ENCODE measurements at regions not wholly inside any gene's neighbourhood (a gene's known extent, or its start where the extent isn't known, plus 50 kb on each side); places are given as distances from the start of the nearest gene placed in this dataset.

DNA sequence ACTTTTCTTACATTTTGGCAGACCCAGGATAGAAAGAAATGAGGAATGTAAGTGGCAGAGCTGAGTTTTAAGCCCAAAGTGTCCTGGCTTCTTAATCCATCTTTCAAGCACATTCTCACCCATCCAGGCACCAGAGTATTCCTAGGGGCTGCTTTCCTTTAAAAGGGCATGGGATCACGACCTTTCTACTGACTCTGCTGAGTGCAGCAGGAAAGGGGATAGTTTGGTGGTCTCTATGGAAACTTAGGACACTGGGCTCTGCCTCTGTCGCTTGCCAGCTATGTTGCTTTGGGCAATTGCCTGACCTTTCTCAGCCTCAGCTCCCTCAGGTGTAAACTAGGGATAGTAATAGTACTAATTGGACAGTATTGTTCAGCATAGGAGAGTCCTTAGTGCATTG, 458.4 kb downstream of the PDCD6IP start:
- no peaks in the 10 kb centered on the region for H3K4me1 Mint-ChIP-seq (ENCODE audit: low read depth)
- H3K4me3 Mint-ChIP-seq = no peak overlapping the region
- H3K27me3 Mint-ChIP-seq = no peaks in the 10 kb centered on the region
- no peaks in the 10 kb centered on the region for H3K36me3 Mint-ChIP-seq
- H3K27ac Mint-ChIP-seq = no peak overlapping the region
- no peaks in the 10 kb centered on the region for H3K9me3 Mint-ChIP-seq (ENCODE audit: low read depth)

DNA sequence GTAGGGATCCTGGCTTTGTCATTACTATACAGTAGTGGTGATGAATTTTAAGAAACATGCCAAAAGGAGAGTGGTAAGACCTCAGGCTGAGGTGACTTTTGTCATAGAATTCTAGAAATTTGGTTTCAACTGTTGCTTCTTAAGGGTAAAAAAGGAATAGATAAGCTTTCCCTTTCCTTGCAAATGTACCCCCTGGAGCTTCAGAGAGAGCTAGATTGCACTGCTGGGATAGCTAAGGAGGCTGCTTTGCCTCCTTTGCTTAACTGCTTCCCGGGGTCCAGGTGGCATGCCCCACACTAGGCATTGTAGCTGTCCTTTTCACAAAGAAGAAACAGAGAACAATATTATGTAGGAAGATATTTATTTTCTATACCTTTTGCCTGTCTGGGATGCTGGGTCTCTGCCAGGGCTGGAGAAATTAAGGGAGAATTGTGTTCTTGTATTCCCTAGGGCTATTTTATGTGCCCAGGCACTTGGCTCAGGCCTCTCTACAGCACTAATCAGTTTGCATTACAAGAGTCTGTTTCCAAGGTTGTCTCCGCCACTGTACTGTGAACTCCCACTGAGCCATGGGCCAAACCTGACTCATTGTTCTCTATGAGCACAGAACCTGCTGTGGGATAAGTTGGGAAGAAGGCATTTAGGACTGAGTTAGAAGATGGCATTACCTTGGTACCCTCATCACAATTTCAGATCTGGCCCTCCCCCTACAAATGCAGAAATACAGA, 460.0 kb downstream of the PDCD6IP start:
- H3K27me3 Mint-ChIP-seq = no peaks in the 10 kb centered on the region
- H3K4me1 Mint-ChIP-seq (ENCODE audit: low read depth) = no peaks in the 10 kb centered on the region
- no peak overlapping the region for H3K27ac Mint-ChIP-seq
- H3K9me3 Mint-ChIP-seq (ENCODE audit: low read depth) = no peaks in the 10 kb centered on the region
- H3K4me3 Mint-ChIP-seq = no peak overlapping the region
- H3K36me3 Mint-ChIP-seq = no peaks in the 10 kb centered on the region

DNA sequence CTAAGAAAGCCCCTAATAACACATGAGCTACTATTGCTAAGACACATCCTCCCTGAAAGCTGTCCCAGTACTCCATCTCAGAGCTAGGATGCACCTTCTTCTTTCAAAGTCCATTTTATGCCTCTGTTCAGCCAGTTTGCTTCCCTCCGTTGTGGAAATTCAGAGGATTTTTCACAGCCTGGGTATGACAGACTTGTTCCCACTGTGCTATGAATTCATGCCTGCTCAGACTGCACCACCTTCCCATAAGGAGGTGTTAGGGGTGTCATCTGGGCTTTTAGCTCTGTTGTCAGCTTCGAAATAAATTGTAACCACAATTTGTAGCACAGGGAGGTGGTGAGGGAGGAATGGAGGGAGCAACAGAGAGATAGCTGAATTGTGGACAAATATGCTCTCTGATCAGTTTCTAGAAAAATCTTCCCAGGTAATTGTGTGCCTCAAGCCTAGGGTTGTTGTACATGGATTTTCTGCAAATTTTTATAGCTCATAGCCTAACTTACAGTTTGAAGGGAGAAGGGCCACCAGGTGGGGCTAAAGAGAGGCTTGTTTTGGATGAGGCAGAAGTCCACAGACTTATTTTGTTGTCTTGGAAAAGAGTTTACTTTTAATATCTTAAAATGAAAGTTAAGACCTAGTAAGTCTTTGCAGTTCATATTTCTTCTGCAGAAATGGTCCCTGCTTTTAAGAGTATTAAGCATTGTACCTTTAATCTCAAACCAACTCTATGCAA, 462.0 kb downstream of the PDCD6IP start:
- no peak overlapping the region for H3K4me3 Mint-ChIP-seq
- H3K9me3 Mint-ChIP-seq (ENCODE audit: low read depth) = no peaks in the 10 kb centered on the region
- no peaks in the 10 kb centered on the region for H3K4me1 Mint-ChIP-seq (ENCODE audit: low read depth)
- no peaks in the 10 kb centered on the region for H3K27me3 Mint-ChIP-seq
- H3K36me3 Mint-ChIP-seq = no peaks in the 10 kb centered on the region
- H3K27ac Mint-ChIP-seq = no peak overlapping the region

DNA sequence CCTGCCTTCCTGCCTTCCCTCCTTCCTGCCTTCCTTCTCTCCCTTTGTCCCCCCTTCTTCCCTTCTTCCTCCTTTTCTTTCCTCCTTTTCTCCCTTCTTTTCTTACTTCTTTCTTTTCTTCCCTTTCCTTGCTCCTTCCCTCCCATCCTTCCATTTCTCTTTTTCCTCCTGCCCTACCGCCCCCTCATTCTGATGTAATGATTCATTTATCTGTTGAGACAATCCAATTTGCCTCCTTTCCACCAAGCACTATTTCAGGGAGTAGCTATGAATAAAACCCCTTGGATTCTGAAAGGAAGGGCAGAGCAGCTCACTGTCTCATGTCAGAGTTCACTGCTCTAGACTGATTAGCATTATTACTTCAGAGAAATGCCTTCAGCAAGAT, 462.6 kb downstream of the PDCD6IP start:
- Mint-ChIP-seq H3K9me3 (ENCODE audit: low read depth) (no peaks in the 10 kb centered on the region), H3K36me3 (no peaks in the 10 kb centered on the region), H3K4me1 (ENCODE audit: low read depth) (no peaks in the 10 kb centered on the region), H3K4me3 (no peak overlapping the region), H3K27me3 (no peaks in the 10 kb centered on the region), H3K27ac (no peak overlapping the region)

DNA sequence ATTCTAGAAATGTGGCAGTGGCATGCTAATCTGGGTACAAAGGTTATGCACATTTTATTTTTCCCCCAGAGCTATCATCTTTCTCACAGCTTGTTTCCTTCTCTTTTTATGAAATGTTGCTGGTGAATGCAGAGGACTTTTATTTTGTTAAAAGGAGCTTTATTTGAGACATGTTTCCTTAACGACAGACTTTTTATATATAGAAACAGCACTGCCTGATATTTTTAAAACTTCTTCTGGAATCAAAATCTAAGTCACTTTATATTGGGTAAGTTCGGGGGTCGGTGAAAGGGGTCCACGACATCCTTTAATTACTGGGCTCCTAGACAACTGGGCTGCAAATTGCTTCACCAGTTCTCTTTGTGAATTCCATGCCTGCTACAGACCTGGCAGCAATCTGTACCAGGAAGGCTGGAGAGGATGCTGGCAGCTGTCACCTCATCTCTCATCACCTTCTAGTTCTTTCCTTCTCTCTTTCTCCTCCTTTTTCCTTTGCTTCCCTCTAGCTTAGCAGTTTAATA, 464.7 kb downstream of the PDCD6IP start:
- Mint-ChIP-seq H3K27me3 (peaks cover 2% of the 10 kb centered on the region), H3K4me1 (ENCODE audit: low read depth) (no peaks in the 10 kb centered on the region), H3K27ac (no peak overlapping the region), H3K4me3 (no peak overlapping the region), H3K36me3 (no peaks in the 10 kb centered on the region), H3K9me3 (ENCODE audit: low read depth) (no peaks in the 10 kb centered on the region)

DNA sequence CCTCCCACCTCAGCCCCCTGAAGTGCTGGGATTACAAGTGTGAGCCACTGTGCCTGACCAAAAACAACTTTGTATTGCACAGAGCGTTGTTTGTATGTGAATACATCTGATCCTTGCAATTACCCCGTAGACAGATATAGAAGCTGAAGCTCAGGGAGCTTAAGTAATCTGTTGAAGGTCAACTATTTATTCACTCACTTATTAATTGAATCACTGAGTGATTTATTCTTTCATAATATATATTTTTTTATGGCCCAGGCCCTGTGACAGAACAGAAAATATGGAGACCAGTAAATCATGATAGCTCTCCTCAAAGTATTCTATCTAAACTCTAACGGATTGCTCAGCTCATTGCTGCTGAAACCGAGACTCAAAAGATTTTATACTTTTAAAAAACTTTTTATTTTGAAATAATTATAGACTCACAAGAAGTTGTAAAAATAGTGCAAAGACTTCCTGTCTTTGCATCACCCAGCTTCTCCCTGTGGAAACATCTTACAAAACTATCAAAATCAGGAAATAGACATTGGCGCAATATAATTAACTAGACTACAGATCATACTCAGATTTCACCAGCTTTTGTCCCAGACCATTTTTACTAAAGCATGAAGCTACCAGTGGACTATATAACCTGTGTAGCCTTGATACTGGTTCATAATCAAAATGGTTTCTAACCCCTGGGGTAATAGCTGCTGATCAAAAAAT, 466.1 kb downstream of the PDCD6IP start:
- Mint-ChIP-seq H3K36me3 (no peaks in the 10 kb centered on the region), H3K9me3 (ENCODE audit: low read depth) (no peaks in the 10 kb centered on the region), H3K27me3 (peaks cover 7% of the 10 kb centered on the region), H3K4me1 (ENCODE audit: low read depth) (no peaks in the 10 kb centered on the region), H3K27ac (no peak overlapping the region), H3K4me3 (no peak overlapping the region)

DNA sequence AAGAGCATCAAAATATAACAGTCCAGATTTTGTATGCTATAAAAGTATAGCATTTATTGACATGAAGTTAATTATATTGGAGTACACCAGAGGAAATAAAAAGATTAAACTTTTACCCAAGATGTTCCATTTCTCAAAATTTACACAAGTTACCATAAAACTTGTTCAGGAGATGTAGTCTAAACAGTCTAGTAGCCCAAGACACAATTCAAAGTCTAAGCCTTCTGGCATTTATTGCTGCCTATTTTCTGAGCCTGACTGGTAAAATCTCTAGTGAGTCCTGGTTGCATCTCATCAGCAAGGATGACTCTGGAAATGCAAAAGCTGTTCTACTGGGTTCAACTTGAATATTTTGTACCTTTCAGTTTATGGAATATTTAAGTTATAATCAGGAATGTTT, 468.7 kb downstream of the PDCD6IP start:
- Mint-ChIP-seq H3K4me3 (no peak overlapping the region), H3K36me3 (no peaks in the 10 kb centered on the region), H3K9me3 (ENCODE audit: low read depth) (no peaks in the 10 kb centered on the region), H3K27me3 (peaks cover 7% of the 10 kb centered on the region), H3K27ac (no peak overlapping the region), H3K4me1 (ENCODE audit: low read depth) (no peaks in the 10 kb centered on the region)

DNA sequence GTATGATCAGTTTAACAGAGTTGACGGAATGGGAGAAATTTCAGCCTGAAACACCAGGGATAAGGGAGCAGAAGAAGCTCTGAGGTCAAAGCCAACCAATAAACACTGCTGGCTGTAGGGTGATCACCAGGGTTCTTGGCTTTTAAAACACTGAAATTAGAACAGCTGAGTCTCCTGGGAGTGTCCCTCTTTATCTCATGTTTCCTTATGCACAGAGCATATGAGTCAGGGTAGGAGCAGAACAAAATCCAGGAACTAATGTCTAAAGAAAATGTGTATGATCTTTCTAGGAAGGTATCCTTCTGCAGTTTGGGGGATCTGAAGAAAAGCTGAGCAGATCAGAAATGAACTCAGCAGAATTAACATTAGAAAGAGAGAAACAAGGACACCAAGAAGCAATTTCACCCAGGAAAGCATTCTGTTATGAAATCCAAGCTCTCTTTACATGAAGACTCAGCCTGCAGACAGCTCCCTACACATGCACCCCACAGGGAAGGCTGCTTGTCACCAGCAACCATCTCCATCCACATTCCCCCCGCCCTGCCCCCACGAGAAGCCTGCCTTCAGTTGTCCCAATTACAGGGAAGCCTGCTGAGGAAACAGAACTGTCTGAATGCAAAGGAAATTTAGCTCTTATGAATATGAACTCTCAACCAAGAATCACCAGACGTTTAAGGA, 469.7 kb downstream of the PDCD6IP start:
- Mint-ChIP-seq H3K27me3 (peaks cover 7% of the 10 kb centered on the region), H3K27ac (no peak overlapping the region)

DNA sequence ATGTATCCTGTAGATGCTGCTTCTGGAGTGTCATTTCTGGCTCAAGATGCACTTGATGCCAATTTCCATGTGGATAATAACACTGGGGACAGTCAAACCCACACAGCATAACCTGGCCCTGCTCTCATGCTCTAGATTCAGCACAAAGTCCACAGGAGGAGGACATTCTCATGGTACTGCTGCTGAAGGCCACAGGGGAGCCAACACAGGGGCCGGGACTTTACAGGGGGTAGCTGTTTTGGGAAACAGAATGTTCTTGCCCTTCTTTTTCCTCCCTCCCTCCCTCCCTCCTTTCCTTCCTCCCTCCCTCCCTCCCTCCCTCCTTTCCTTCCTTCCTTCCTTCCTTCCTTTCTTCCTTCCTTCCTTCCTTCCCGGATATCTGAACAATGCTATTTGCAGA, 477.4 kb downstream of the PDCD6IP start:
- H3K4me1 Mint-ChIP-seq (ENCODE audit: low read depth) = no peaks in the 10 kb centered on the region

More for the DNA sequence above, 469.7 kb downstream of the PDCD6IP start:
- Mint-ChIP-seq H3K4me3 (no peak overlapping the region), H3K4me1 (ENCODE audit: low read depth) (no peaks in the 10 kb centered on the region), H3K36me3 (no peaks in the 10 kb centered on the region), H3K9me3 (ENCODE audit: low read depth) (no peaks in the 10 kb centered on the region)

DNA sequence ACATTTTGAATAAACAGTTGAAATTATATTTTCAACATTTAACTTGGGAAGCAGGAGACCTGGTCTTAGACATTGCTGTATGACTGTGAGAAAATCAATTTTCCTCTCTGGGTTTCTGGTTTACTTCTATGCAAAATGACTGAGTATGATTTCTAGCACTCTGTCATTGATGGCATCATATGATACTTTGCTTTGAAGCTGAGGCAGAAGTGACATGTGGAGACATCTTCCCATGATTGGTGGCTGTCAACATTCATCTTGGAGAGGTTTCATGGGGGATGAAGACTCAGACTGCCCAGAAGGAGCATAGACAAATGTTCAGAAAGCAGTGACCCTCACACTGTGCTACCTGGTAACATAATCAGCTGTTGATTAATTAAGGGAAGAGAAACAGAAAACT, 477.9 kb downstream of the PDCD6IP start:
- no peaks in the 10 kb centered on the region for H3K27me3 Mint-ChIP-seq
- H3K4me1 Mint-ChIP-seq (ENCODE audit: low read depth) = no peaks in the 10 kb centered on the region
- no peak overlapping the region for H3K27ac Mint-ChIP-seq
- H3K4me3 Mint-ChIP-seq = no peak overlapping the region
- H3K9me3 Mint-ChIP-seq (ENCODE audit: low read depth) = no peaks in the 10 kb centered on the region
- H3K36me3 Mint-ChIP-seq = no peaks in the 10 kb centered on the region

More for the DNA sequence above, 477.4 kb downstream of the PDCD6IP start:
- Mint-ChIP-seq H3K4me3 (no peak overlapping the region), H3K36me3 (no peaks in the 10 kb centered on the region), H3K27me3 (no peaks in the 10 kb centered on the region), H3K27ac (no peak overlapping the region), H3K9me3 (ENCODE audit: low read depth) (no peaks in the 10 kb centered on the region)

DNA sequence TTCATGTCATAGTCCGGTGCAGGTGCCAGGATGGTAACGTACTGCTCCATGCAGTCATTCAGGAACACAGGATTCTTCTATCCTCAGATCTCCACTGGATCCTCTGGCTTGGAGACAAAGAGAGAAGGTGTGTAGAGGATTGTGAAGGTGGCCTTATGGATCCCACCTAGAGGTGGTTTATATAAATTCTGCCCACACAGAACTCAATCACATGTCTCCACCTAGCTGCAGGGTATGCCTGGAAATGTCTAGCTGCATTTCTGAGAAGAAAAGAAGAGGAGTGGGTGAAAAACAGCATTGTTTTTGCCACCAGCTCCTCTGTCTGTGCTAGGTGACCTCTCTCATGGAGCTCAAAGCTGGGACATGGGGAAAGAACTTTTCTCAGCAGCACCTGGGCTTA, 478.7 kb downstream of the PDCD6IP start:
- no peak overlapping the region for H3K27ac Mint-ChIP-seq
- no peaks in the 10 kb centered on the region for H3K27me3 Mint-ChIP-seq
- H3K4me3 Mint-ChIP-seq = no peak overlapping the region
- H3K4me1 Mint-ChIP-seq (ENCODE audit: low read depth) = no peaks in the 10 kb centered on the region
- no peaks in the 10 kb centered on the region for H3K9me3 Mint-ChIP-seq (ENCODE audit: low read depth)
- H3K36me3 Mint-ChIP-seq = no peaks in the 10 kb centered on the region

DNA sequence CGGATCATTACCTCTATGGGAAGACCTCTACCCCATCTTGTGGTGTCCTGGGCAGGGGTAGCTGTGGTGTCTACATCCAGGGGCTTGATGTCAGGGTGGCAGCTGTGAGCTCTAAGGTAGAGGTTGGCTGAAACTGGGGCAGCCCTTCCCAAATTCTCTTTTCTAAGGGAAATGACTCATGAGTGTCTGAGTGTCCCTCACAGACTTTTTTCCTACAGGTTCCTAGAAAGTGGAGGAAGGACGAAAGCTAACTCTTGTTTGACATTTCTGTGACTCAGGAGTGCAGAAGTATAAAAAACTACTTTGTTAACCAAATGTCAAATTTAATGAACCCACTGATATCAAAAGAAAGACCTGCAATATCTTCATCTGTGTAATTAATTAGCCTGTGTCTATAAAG, 481.5 kb downstream of the PDCD6IP start:
- Mint-ChIP-seq H3K9me3 (ENCODE audit: low read depth) (no peaks in the 10 kb centered on the region), H3K27ac (no peak overlapping the region), H3K4me3 (no peak overlapping the region), H3K4me1 (ENCODE audit: low read depth) (no peaks in the 10 kb centered on the region), H3K36me3 (no peaks in the 10 kb centered on the region), H3K27me3 (no peaks in the 10 kb centered on the region)

DNA sequence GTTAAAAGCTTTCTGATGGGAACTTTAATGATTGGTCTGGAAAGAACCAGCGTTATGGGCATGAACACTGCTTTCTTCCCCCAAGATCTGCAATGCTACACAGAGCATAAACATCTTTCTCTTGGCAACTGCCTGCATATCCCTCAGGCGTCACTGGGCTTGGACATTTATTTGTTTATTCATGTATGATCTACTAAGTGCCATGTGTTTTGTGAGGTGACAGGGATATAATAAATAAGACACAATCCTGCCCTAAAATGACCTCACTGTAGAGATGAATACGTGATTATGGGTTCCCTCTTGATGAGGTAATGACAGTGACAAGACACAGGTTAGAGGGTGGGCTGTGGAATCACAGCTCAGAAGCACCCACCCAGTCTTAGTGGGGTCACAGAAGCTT, 485.3 kb downstream of the PDCD6IP start:
- Mint-ChIP-seq H3K4me1 (ENCODE audit: low read depth) (no peaks in the 10 kb centered on the region), H3K27ac (no peak overlapping the region), H3K36me3 (no peaks in the 10 kb centered on the region), H3K27me3 (no peaks in the 10 kb centered on the region), H3K9me3 (ENCODE audit: low read depth) (no peaks in the 10 kb centered on the region), H3K4me3 (no peak overlapping the region)

DNA sequence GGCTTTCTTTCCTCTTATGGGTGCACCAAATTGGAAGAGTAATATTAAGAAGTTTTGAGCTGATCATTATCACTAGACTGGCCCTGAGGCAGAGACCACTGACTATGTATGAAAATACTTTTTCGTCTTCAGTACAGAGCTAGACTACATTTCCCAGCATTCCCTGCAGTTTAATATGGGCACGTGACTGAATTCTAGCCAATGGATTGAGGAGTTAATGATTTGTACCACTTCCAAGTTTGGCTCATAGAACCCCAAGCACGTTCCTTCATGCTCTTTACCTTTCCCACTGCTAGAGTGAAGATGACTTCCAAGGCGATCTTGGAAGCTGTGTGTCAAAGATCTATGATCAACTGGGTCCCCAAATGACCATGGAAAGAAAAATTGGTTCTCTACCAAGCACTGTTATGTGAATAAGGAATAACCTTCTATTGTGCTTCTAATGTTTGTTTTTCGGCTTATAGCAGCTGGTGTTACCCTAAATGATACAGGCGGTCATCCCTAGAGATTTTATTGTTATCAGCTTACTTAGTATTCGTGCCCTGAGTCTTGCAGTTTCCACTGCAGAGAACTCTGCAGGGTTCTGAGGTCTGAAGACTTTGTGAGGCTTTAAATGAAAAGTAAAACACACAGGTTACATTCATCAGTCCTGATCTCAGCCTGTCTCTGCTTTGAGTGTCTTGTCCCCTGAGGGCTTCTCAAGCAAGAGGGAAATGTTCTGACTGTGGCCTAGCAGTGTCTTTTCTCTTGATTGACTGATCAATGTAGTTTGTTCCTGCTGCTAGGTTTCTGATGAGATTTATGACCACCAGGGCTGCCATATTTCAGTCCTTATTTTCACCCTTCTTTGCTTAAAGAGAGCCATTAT, 486.8 kb downstream of the PDCD6IP start:
- no peaks in the 10 kb centered on the region for H3K36me3 Mint-ChIP-seq
- no peaks in the 10 kb centered on the region for H3K9me3 Mint-ChIP-seq (ENCODE audit: low read depth)

More for the DNA sequence above, 486.8 kb downstream of the PDCD6IP start:
- H3K4me1 Mint-ChIP-seq (ENCODE audit: low read depth) = no peaks in the 10 kb centered on the region
- no peaks in the 10 kb centered on the region for H3K27me3 Mint-ChIP-seq
- H3K27ac Mint-ChIP-seq = no peak overlapping the region
- no peak overlapping the region for H3K4me3 Mint-ChIP-seq

Measured in activated naive CD8-positive, alpha-beta T cell (primary cell).